ENCODE measurements at regions not wholly inside any gene's neighbourhood (a gene's known extent, or its start where the extent isn't known, plus 50 kb on each side); places are given as distances from the start of the nearest gene placed in this dataset.

DNA sequence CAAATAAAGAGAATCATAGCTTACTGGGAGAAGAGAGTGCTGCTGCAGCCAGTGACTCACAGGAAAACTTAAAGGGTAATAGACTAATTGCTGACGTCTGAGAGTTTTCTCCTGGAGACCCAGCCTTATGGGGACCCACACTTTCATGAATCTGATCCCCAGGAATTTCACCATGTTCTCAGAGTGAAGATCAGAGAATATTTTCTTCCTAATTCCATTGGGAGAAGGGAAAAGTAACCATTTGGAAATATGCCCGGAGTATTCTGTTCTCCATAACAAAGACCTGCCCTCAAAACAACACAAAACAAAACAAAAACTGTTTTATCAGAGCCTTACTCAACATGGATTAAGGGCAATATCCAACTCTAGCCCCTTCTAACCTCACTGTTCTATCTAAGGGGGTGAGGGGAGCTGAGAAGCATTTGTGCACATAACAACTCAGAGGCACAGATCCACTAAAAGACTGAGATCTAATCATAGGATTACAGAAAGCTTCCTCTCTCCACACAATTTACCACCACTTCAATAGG lies 168.2 kb upstream of the SSTR4 start:
- TF ChIP-seq, protein P1, sequence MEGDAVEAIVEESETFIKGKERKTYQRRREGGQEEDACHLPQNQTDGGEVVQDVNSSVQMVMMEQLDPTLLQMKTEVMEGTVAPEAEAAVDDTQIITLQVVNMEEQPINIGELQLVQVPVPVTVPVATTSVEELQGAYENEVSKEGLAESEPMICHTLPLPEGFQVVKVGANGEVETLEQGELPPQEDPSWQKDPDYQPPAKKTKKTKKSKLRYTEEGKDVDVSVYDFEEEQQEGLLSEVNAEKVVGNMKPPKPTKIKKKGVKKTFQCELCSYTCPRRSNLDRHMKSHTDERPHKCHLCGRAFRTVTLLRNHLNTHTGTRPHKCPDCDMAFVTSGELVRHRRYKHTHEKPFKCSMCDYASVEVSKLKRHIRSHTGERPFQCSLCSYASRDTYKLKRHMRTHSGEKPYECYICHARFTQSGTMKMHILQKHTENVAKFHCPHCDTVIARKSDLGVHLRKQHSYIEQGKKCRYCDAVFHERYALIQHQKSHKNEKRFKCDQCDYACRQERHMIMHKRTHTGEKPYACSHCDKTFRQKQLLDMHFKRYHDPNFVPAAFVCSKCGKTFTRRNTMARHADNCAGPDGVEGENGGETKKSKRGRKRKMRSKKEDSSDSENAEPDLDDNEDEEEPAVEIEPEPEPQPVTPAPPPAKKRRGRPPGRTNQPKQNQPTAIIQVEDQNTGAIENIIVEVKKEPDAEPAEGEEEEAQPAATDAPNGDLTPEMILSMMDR (IDR thresholded peaks at IDR 0.05; ENCODE audit: low read depth, low read length), result no peak
- no peak for TF ChIP-seq EZH2phosphoT487 (IDR thresholded peaks at IDR 0.05; ENCODE audit: low read depth)

Measured in OCI-LY3 (cell line).